ENCODE measurements at regions not wholly inside any gene's neighbourhood (a gene's known extent, or its start where the extent isn't known, plus 50 kb on each side); places are given as distances from the start of the nearest gene placed in this dataset.

- H3K4me3 ChIP-seq (ENCODE audit: insufficient read depth, low read depth, low read length), result no peak overlapping the region
- H3K36me3 ChIP-seq (ENCODE audit: control insufficient read depth, insufficient read depth, low read length), result no peaks in the 10 kb centered on the region
- no peak overlapping the region for H2AK5ac ChIP-seq (ENCODE audit: low read depth, low read length)
- H3K9ac ChIP-seq (ENCODE audit: low read depth, low read length), result no peak overlapping the region
- H3K14ac ChIP-seq (replicated peaks; ENCODE audit: low read depth, low read length), result no peak overlapping the region
- H3K4me2 ChIP-seq (ENCODE audit: low read depth, low read length), result no peak overlapping the region
- no peak overlapping the region for H3K56ac ChIP-seq (ENCODE audit: extremely low read depth, insufficient read depth, low read length)
- H3K27ac ChIP-seq (ENCODE audit: insufficient read depth, low read length), result no peak overlapping the region
- no peak for TF ChIP-seq BHLHE40 (IDR thresholded peaks at IDR 0.05; ENCODE audit: low read depth, low read length)
- TF ChIP-seq, protein P1, sequence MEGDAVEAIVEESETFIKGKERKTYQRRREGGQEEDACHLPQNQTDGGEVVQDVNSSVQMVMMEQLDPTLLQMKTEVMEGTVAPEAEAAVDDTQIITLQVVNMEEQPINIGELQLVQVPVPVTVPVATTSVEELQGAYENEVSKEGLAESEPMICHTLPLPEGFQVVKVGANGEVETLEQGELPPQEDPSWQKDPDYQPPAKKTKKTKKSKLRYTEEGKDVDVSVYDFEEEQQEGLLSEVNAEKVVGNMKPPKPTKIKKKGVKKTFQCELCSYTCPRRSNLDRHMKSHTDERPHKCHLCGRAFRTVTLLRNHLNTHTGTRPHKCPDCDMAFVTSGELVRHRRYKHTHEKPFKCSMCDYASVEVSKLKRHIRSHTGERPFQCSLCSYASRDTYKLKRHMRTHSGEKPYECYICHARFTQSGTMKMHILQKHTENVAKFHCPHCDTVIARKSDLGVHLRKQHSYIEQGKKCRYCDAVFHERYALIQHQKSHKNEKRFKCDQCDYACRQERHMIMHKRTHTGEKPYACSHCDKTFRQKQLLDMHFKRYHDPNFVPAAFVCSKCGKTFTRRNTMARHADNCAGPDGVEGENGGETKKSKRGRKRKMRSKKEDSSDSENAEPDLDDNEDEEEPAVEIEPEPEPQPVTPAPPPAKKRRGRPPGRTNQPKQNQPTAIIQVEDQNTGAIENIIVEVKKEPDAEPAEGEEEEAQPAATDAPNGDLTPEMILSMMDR (conservative IDR thresholded peaks at IDR 0.05; ENCODE audit: low read depth, low read length), result no peak
- no peak for TF ChIP-seq MAZ (IDR thresholded peaks at IDR 0.05; ENCODE audit: borderline replicate concordance, low read depth, low read length)
- no peak for TF ChIP-seq RCOR1 (IDR thresholded peaks at IDR 0.05; ENCODE audit: insufficient replicate concordance, low read length)
- TF ChIP-seq CHD1 (IDR thresholded peaks at IDR 0.05; ENCODE audit: low read depth, low read length), result no peak
- no peak for TF ChIP-seq MAFK (IDR thresholded peaks at IDR 0.05; ENCODE audit: low read depth, low read length)
- TF ChIP-seq ELK1 (IDR thresholded peaks at IDR 0.05; ENCODE audit: borderline replicate concordance, low read depth, low read length), result no peak
- no peak for TF ChIP-seq NFE2L2 (IDR thresholded peaks at IDR 0.05; ENCODE audit: low read depth, low read length)
- TF ChIP-seq SMC3 (IDR thresholded peaks at IDR 0.05; ENCODE audit: low read depth, low read length), result no peak
- TF ChIP-seq CEBPB (IDR thresholded peaks at IDR 0.05; ENCODE audit: low read depth, low read length), result no peak
- no peak for TF ChIP-seq RFX5 (IDR thresholded peaks at IDR 0.05; ENCODE audit: low read depth, low read length)
- no peak for TF ChIP-seq FOS (IDR thresholded peaks at IDR 0.05; ENCODE audit: low read depth, low read length)
- no peak for TF ChIP-seq RAD21 (IDR thresholded peaks at IDR 0.05; ENCODE audit: low read length)
- no peak for TF ChIP-seq POLR2A (IDR thresholded peaks at IDR 0.05; ENCODE audit: low read depth, low read length)
- TF ChIP-seq MXI1 (IDR thresholded peaks at IDR 0.05; ENCODE audit: borderline replicate concordance, low read depth, low read length), result no peak
- TF ChIP-seq, protein P2, sequence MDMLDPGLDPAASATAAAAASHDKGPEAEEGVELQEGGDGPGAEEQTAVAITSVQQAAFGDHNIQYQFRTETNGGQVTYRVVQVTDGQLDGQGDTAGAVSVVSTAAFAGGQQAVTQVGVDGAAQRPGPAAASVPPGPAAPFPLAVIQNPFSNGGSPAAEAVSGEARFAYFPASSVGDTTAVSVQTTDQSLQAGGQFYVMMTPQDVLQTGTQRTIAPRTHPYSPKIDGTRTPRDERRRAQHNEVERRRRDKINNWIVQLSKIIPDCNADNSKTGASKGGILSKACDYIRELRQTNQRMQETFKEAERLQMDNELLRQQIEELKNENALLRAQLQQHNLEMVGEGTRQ (IDR thresholded peaks at IDR 0.05; ENCODE audit: low read depth, low read length), result no peak
- H4K8ac ChIP-seq (ENCODE audit: low read depth in 2 of 2, low read length in 2 of 2), result no peak overlapping the region
- intact Hi-C loops (cut with micrococcal nuclease) (no loop called here), in situ Hi-C loops (cut with MboI; ENCODE audit: low sequenced_read_pairs) (no loop called here), dilution Hi-C loops (cut with HindIII; ENCODE audit: low sequenced_read_pairs, unreplicated experiment) (no loop called here)
- no peak overlapping the region for H2AK9ac ChIP-seq (replicated peaks; ENCODE audit: low read depth, low read length, poor library complexity)
- no peak overlapping the region for H4K5ac ChIP-seq (ENCODE audit: low read depth, low read length)
- H3K9me1 ChIP-seq (ENCODE audit: insufficient read depth, low read length), result no peaks in the 10 kb centered on the region
- no peak overlapping the region for H2AFZ ChIP-seq (replicated peaks; ENCODE audit: low read length, poor library complexity)
- ATAC-seq (ENCODE audit: low read depth) (no peak), DNase-seq (no peak)
- no peaks in the 10 kb centered on the region for H4K20me1 ChIP-seq (ENCODE audit: insufficient read depth, low read length)
- ChIA-PET POLR2A (ENCODE audit: unreplicated experiment) (no interaction called here), CTCF (interaction anchor here (0.6 kb wide), 1 partner anchor 354 kb away, joined by 3 read pairs; no protein-coding TSS in a partner anchor)
- H3K23ac ChIP-seq (ENCODE audit: low read depth, low read length), result no peak overlapping the region
- BruUV-seq (replicated peaks), result no TSS peak
- H3K4ac ChIP-seq (ENCODE audit: low read depth, low read length), result no peak overlapping the region
- H2BK5ac ChIP-seq (ENCODE audit: low read depth, low read length, poor library complexity, severe bottlenecking), result no peak overlapping the region
- no peaks in the 10 kb centered on the region for H3K9me3 ChIP-seq (ENCODE audit: control insufficient read depth, insufficient read depth, low read length)
- H3K27me3 ChIP-seq (ENCODE audit: control insufficient read depth, insufficient read depth, low read length), result no peaks in the 10 kb centered on the region; the same call in 1 of the 2 replicates
- no peaks in the 10 kb centered on the region for H3K79me1 ChIP-seq (ENCODE audit: low read depth in 1 of 2, low read length in 2 of 2)
- no peak overlapping the region for H2BK15ac ChIP-seq (ENCODE audit: low read depth, low read length)
- WGBS, 2 experiments (ENCODE audit: extremely low coverage in 2 of 2, insufficient read length in 1 of 2), result no CpG with 5 or more reads among the region's 1 CpG
- no peak overlapping the region for H2BK20ac ChIP-seq (ENCODE audit: low read depth, low read length)
- no peak overlapping the region for H2BK120ac ChIP-seq (ENCODE audit: low read depth, low read length)
- no peaks in the 10 kb centered on the region for H3K4me1 ChIP-seq (ENCODE audit: control insufficient read depth, insufficient read depth, low read length)
- no peak overlapping the region for H3K18ac ChIP-seq (ENCODE audit: low read depth, low read length)
- no peak overlapping the region for H4K91ac ChIP-seq (ENCODE audit: insufficient read depth, low read depth, low read length)
Observed at GRCh38 chr16:65219786-65220185, 97.9 kb upstream of the CDH11 start.
